Loucy (cell line): ENCODE measurements at regions not wholly inside any gene's neighbourhood (a gene's known extent, or its start where the extent isn't known, plus 50 kb on each side); places are given as distances from the start of the nearest gene placed in this dataset.

Experiments used
- EZH2phosphoT487 ChIP-seq: fragments of 200-600 bp; IDR thresholded peaks from 2 replicates; pipeline ENCODE4 v1.6.1; 2018; ENCODE audit warnings: antibody characterized with exemption, mild to moderate bottlenecking, moderate library complexity, borderline replicate concordance
- TF ChIP-seq, protein P1 (sequence below): fragments of 200-600 bp; sonication (generic); conservative IDR thresholded peaks from 2 replicates; pipeline ENCODE4 v1.5.1; 2014; ENCODE audit warnings: mild to moderate bottlenecking, antibody characterized with exemption, low read length

DNA sequence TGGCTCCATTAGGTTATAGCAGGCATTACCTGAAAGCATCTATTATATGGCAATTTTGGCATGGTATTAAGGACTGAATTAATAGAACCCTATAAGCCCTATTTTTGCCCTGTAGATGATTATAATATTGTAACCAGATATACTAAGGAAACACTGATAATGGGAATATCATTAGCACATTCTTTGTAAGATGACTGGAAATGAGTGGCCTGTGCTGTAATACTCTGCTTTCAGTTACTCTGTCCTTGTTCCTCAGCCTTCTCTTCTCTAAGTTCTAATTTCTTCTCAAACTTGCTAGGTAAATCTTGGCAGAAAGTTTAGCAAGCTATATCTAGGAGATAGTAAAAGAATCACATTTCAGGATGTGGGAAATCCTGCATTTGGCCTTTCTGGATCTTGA is 74.0 kb upstream of the ITPRID2 start:
- TF ChIP-seq, protein P1, sequence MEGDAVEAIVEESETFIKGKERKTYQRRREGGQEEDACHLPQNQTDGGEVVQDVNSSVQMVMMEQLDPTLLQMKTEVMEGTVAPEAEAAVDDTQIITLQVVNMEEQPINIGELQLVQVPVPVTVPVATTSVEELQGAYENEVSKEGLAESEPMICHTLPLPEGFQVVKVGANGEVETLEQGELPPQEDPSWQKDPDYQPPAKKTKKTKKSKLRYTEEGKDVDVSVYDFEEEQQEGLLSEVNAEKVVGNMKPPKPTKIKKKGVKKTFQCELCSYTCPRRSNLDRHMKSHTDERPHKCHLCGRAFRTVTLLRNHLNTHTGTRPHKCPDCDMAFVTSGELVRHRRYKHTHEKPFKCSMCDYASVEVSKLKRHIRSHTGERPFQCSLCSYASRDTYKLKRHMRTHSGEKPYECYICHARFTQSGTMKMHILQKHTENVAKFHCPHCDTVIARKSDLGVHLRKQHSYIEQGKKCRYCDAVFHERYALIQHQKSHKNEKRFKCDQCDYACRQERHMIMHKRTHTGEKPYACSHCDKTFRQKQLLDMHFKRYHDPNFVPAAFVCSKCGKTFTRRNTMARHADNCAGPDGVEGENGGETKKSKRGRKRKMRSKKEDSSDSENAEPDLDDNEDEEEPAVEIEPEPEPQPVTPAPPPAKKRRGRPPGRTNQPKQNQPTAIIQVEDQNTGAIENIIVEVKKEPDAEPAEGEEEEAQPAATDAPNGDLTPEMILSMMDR = no peak
- no peak for TF ChIP-seq EZH2phosphoT487
